ENCODE measurements at regions not wholly inside any gene's neighbourhood (a gene's known extent, or its start where the extent isn't known, plus 50 kb on each side); places are given as distances from the start of the nearest gene placed in this dataset.
"Not testable (repeated sequence)": the region's sequence is repeated elsewhere in the genome, so short reads cannot be mapped to it uniquely, and the experiment has no call there.

DNA sequence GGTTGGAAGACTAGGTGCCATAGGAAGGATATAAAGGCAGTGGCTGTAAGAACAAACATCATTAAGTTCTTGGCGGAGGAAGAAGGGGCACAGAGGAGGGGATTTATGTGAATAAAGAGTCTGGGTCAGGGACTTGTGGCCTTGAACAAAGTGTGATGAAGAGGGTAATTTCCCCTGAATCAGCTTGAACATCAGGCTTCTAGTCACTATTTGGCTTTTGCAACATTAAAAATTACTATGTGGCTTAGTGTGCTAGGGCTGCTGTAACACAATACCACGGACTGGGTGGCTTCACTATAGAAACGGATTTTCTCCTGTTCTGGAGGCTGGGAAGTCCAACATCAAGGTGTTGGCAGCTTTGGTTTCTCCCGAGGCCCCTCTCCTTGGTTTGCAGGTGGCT, 70.5 kb upstream of the CNIH3 start:
- in situ Hi-C loops (cut with HindIII; ENCODE audit: low sequenced_read_pairs) = no loop called here
- DNase-seq (ENCODE audit: low read depth) = no peak
- TF ChIP-seq, protein P1, sequence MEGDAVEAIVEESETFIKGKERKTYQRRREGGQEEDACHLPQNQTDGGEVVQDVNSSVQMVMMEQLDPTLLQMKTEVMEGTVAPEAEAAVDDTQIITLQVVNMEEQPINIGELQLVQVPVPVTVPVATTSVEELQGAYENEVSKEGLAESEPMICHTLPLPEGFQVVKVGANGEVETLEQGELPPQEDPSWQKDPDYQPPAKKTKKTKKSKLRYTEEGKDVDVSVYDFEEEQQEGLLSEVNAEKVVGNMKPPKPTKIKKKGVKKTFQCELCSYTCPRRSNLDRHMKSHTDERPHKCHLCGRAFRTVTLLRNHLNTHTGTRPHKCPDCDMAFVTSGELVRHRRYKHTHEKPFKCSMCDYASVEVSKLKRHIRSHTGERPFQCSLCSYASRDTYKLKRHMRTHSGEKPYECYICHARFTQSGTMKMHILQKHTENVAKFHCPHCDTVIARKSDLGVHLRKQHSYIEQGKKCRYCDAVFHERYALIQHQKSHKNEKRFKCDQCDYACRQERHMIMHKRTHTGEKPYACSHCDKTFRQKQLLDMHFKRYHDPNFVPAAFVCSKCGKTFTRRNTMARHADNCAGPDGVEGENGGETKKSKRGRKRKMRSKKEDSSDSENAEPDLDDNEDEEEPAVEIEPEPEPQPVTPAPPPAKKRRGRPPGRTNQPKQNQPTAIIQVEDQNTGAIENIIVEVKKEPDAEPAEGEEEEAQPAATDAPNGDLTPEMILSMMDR (IDR thresholded peaks at IDR 0.05; ENCODE audit: low read depth, low read length, missing control alignments) = no peak
- no peak overlapping the region for H3K4me3 ChIP-seq (ENCODE audit: low read depth, low read length)

DNA sequence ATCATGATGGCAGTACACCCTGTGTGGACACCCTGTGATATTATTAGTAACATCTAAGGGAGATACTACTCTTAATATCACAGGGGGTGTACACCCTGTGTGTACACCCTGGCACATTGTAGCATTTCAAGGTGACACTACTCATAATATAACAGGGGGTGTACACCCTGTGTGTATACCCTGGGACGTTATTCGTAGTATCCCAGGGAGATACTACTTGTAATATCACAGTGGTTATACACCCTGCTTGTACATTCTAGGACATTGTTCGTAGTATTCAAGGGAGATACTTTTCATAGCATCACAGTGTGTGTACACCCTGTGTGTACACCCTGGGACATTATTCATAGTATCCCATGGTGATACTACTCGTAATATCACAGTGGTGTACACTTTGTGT, 67.4 kb upstream of the CNIH3 start:
- in situ Hi-C loops (cut with HindIII; ENCODE audit: low sequenced_read_pairs) = no loop called here
- no peak overlapping the region for H3K4me3 ChIP-seq (ENCODE audit: low read depth, low read length)
- DNase-seq (ENCODE audit: low read depth) = no peak
- TF ChIP-seq, protein P1 (IDR thresholded peaks at IDR 0.05; ENCODE audit: low read depth, low read length, missing control alignments) = no peak

DNA sequence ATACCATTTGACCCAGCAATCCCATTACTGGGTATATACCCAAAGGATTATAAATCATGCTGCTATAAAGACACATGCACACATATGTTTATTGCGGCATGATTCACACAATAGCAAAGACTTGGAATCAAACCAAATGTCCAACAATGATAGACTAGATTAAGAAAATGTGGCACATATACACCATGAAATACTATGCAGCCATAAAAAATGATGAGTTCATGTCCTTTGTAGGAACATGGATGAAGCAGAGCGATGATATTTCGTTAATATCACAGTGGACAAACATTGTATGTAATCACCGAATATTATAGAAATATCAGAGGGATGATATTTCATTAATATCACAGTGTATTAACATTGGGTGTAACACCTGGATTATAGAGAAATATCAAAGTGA, 64.9 kb upstream of the CNIH3 start:
- DNase-seq (ENCODE audit: low read depth); H3K4me3 ChIP-seq (ENCODE audit: low read depth, low read length); in situ Hi-C loops (cut with HindIII; ENCODE audit: low sequenced_read_pairs): not testable (repeated sequence)

- no peak overlapping the region for H3K4me3 ChIP-seq (ENCODE audit: low read depth, low read length)
- TF ChIP-seq, protein P1 (IDR thresholded peaks at IDR 0.05; ENCODE audit: low read depth, low read length, missing control alignments) = no peak
- in situ Hi-C loops (cut with HindIII; ENCODE audit: low sequenced_read_pairs) = no loop called here
- no peak for DNase-seq (ENCODE audit: low read depth)
These were observed 62.1 kb upstream of the CNIH3 start for GRCh38 chr1:224554056-224554455.

DNA sequence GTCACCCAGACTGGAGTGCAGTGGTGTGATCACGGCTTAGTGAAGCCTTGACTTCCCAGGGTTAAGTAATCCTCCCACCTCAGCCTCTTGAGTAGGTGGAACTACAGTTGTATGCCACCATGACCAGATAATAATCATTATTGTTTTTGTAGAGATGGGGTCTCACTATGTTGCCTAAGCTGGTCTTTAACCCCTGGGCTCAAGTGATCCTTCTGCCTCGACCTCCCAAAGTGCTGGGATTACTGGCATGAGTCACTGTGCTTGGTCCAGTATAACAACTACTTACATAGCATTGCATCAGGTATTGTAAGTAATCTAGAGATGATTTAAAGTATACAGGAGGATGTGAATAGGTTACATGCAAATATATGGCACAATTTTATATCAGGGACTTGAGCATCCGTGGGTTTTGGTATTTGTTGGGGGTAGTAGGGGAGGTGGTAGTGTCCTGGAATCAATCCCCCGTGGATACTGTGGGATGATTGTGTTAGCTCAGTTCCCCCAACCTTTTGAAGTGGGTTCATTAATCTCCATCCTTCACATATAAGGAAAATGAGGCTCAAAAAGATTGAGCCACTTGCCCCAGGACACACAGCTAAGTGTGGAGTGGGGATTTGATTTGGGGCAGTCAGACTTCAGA, 61.4 kb upstream of the CNIH3 start:
- in situ Hi-C loops (cut with HindIII; ENCODE audit: low sequenced_read_pairs) = no loop called here
- no peak overlapping the region for H3K4me3 ChIP-seq (ENCODE audit: low read depth, low read length)
- TF ChIP-seq, protein P1 (IDR thresholded peaks at IDR 0.05; ENCODE audit: low read depth, low read length, missing control alignments) = no peak
- no peak for DNase-seq (ENCODE audit: low read depth)

GRCh38 chr1:224558904-224559303, 57.2 kb upstream of the CNIH3 start:
- no peak overlapping the region for H3K4me3 ChIP-seq (ENCODE audit: low read depth, low read length)
- TF ChIP-seq, protein P1 (IDR thresholded peaks at IDR 0.05; ENCODE audit: low read depth, low read length, missing control alignments) = no peak
- DNase-seq (ENCODE audit: low read depth) = no peak
- in situ Hi-C loops (cut with HindIII; ENCODE audit: low sequenced_read_pairs) = no loop called here

GRCh38 chr1:224559981-224560728, 56.0 kb upstream of the CNIH3 start:
- no peak overlapping the region for H3K4me3 ChIP-seq (ENCODE audit: low read depth, low read length)
- TF ChIP-seq, protein P1 (IDR thresholded peaks at IDR 0.05; ENCODE audit: low read depth, low read length, missing control alignments) = no peak
- in situ Hi-C loops (cut with HindIII; ENCODE audit: low sequenced_read_pairs) = no loop called here
- no peak for DNase-seq (ENCODE audit: low read depth)

GRCh38 chr1:224562881-224563280, 53.2 kb upstream of the CNIH3 start:
- in situ Hi-C loops (cut with HindIII; ENCODE audit: low sequenced_read_pairs); DNase-seq (ENCODE audit: low read depth); H3K4me3 ChIP-seq (ENCODE audit: low read depth, low read length): not testable (repeated sequence)

All from astrocyte of the cerebellum (primary cell).